GM21515 (cell line): ENCODE measurements at regions not wholly inside any gene's neighbourhood (a gene's known extent, or its start where the extent isn't known, plus 50 kb on each side); places are given as distances from the start of the nearest gene placed in this dataset.
"Not testable (repeated sequence)": the region's sequence is repeated elsewhere in the genome, so short reads cannot be mapped to it uniquely, and the experiment has no call there.

Source experiments
- ATAC-seq: cut with Tn5 transposase; IDR thresholded peaks from one replicate; pipeline ENCODE4 v1.9.1; 2021; ENCODE audit not compliant: unreplicated experiment

DNA sequence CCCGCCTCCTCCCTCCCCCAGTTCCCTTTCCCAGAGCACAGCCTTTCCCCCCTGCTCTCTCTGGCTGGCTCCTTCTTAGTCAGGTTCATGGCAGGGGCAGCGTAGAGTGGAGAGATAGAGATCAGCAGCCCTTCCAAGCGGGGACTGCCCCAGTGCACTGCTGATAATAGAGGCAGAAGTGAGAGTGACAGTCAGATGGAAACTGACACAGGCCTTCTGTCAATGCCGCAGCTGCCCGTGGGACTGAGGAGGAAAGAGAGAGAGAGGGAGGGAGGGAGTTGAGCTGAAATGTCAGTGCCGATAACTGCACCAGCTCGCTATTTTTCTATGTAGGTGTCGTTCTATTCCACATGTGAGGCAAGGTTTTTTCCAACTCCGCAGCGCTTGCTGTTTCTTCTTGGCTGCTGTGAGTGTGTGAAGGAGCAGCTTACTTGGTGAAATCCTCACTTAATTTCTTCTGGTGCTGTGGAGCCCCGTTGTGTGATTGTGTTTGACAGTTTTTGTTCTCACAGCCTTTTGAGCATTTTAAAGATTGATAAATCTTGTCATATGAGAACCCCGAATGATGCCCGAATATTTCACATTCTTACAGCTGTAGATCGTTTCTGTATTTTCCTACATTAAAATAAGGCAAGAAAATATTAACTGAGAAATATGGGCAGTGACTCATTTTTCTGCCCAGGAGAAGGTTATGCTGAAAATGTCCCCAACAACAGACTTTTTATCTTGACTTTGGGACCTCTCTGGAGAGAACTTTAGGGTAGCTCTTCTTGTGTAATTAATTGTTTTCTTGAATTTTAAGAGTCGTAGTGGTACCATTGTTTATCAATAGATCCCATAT is 386.4 kb upstream of the MMS22L start:
- peak; percentile 100 for ATAC-seq

DNA sequence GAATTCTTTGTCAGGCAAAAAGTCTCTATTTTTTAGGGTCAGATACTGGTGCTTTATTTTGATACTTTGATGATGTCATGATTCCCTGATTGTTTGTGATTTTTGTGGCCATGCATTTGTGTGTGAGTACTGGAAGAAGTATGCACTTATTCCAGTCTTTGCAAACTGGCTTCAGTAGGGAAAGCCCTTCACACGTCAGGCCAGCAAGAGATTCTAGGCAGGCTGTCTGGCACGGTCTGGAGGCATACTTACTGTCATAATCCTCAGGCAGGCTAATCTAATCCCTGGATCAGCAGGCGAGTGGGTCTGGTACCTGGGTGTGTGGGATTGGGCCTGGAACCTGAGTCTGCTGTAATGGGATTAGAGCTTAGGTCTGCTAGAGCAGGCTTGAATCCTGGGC is 391.8 kb upstream of the MMS22L start:
- ATAC-seq = no peak

- ATAC-seq = no peak
These were observed 394.6 kb upstream of the MMS22L start for GRCh38 chr6:97677626-97678025.

- ATAC-seq = no peak
These were observed 404.9 kb upstream of the MMS22L start for GRCh38 chr6:97687916-97688315.

DNA sequence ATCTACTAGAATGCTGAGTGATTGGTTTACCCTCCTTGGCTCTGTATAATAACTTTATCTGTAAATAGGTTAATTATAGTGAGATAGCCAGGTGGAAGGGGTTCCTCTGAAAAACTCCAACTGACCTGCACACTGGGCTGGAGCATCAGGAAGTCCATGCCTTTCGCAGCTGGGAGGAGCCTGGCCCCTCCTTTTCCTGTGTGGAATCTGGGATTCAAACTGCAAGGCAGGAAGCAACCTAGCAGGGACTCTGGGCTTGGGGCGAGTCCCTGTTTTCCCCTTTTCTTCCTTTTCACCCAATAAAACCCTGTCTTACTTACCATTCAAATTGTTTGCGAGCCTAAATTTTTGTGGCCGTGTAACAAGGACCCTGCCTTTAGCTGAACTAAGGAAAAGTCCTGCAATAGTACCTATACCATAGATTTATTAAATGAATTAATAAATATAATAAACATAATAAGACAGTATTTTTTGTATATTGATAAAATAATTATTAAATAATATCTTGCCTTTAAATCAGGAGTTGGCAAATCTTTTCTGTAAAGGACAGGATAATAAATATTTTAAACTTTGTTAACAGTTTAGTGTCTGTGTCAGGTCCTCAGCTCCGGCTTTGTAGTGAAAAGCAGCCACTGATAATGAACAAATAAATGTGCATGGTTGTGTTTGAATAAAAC is 406.2 kb upstream of the MMS22L start:
- no peak for ATAC-seq

DNA sequence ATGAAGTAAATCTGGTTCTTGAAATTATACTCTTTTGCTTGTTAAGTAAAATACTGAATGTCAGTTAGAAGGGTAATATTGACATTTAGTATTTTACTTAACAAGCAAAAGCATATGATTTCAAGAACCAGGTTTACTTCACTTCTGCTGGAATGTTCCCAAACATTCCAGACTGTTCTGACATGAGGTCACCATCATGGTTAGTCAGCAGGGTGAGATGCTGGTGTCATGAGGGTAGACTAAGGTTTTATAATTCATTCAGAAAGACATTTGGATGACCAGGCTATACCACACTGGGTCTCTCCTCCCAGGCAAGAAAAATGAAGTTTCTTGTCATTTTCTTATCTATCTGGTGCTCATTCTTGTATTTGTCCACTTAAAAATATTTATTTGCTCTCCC is 414.4 kb upstream of the MMS22L start:
- no peak for ATAC-seq

DNA sequence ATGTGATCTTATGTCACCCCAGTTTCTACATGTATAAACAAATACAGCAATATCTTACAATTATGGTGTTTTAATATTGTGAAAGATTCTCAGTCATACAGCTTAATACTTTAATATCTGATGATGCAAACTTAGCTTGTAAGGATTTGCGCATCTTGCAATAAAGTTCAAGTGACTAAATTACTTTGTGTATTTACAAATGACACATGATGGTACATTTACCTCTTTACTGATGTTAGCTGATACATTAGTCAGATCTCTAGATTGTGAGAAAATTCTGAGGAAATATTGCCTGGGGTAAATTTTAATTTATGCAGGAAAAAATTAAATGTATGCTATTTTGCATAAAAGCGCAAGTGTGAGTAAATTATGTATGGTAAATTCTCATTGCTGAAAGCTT is 418.8 kb upstream of the MMS22L start:
- no peak for ATAC-seq

DNA sequence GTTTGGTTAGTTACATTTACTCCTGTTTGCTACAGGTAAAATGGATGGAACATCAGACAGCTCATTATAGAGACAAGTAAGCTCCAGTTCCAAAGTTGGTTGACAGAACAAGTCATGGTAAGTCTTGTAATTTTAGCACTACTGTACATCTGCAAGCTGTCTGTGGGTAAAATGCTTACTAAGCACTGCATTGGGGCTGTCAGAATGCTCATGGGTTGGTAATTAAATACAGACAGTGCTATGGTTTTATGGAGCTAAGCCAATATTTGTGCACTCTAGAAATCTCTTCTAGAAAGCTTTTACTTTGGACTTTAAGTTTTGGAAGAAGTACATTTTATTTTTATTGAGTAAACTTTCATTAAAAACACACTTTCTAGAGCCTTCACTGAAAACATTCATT is 419.2 kb upstream of the MMS22L start:
- ATAC-seq = no peak

DNA sequence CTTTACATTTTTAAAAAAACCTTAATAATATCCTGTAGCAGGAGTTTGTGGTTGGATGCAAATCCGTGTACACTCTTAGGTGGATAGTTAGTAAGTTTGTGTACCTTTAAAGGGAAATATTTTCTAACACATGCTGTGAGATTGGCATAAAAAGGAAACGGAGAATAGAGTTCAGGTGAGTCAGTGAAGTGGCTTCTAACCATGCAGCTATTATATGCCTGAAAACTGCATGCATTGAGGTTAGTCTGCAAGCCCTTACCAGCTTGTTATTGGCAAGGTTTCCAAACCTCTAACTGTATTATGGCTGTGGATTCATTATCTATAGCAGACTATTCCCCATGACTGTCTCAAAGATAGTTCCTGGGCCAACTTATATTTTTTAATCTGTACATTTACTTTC is 420.6 kb upstream of the MMS22L start:
- ATAC-seq = no peak

DNA sequence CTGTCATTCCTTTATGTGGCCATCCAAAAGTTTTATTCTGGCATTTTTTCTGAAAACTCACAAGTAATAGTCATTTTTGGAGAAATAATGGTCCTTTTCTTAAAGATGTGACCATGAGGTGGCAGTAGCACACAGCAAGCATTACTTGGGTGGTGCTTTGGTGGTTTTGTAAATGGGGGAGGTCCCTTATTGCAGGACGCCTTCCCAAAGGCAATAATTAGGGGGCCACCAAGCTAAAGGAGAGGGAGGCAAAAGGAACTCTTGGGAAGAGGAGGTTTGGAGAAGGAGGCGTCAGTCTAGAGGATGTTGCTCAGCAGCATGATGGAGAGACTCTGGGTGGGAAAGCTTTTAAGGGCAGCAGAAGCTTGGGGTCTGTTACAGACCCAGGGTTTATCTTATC is 422.6 kb upstream of the MMS22L start:
- no peak for ATAC-seq

DNA sequence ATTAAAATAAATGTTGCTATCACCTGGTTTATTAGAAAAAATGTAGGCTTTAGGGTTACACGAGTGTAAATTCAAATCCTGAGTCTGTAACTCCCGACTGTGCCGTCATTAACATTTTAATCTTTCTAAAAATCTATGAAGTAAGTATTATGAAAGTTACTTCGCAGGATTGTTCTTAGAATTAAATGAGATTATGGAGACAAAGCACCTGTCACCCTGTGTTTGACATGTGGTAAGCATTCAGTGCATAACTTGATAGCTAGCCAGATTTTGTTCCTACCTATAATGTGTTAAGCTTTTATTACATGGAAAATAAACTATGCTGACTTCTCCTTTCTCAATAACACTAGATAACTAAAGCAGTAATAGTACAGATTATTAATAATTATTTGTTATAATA is 429.7 kb upstream of the MMS22L start:
- ATAC-seq = no peak

DNA sequence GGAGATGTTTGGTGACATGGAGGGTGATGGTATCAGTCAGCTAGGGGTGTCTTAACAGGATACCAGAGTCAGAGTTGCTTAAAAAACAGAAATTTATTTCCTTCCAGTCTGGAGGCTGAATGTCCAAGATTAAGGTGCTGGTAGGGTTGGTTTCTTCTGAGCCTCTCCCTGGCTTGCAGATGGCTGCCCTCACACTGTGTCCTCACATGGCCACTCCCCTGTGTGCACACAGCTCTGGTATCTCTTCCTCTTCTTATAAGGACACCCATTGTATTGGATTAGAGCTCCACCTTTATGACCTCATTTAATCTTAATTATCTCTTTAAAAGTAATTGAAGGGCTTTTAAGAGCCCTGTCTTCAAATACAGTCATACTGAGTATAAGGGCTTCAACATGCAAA is 431.8 kb upstream of the MMS22L start:
- ATAC-seq = no peak

DNA sequence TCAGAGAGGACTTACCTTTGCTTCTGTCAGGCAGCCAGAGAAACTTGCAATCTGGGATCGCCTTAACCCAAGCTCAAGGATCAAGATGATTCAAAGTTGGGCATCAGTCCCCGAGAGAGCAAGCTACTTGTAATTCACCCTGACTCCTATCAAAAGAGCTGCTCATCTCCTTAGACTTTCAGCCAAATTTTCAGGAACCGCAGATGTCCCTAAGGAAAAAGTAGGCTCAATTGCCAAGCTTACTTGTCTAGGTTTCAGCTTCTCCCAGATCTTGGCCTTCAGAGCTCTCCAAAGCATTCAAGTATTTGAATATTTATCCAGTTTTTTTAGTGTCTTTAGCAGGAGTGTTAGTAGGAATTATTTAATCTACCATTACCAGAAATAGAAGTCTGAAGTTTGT is 434.1 kb upstream of the MMS22L start:
- no peak for ATAC-seq

DNA sequence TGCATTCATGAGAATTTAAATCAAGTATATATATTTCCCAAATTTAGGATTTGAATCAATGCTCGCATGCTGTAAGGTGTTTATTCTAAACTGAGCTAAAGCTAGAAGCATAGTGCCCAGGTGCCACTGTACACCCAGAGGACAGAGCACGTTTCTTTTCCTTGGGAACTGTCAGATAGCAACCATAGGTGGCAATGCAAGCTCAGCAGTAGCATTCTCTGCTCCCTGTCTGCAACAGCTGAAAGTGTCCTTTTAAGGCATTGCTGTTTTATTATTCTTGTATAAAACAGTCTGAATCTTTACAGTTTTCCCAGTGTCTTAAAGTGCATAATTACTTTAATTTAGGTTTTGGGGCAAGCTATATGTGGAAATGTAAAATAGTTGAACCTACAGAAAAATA is 443.4 kb upstream of the MMS22L start:
- ATAC-seq = no peak

DNA sequence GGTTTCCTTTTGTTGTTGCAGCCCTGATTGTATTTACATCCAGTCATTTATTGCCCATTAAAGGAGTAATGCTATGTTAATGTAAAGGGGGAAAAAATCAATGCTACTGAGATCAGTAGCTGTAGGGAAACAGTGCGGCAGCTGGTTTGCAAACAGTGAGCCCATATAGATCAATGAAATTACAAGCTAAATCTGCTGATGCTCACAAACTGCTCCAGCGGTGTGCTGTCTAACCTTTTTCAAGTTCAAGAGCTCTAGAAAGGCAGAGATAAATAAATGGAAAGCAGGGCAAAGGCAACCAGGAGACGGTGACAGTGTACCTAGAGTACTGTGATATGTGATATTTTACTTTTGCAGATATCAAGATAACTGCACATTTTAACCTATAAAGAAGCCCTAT is 449.0 kb upstream of the MMS22L start:
- no peak for ATAC-seq

DNA sequence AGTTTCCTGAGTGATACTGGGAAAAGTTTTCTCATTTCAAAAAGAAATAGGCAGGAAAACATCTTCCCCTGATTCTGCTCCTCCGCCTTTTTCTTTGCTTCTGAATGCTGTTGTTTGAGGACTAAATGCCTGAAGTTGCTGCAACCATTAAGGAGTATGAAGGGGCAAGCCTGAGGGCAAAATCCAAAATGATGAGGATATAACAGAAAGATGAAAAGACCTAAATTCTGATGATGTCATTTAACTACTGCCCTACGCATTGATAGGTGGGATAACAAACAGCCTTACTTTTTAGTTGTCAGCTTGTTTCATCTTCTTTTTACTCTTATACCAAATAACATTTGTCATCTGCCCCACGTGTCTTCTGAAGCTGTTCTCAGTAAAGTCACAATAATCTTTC is 474.6 kb upstream of the MMS22L start:
- no peak for ATAC-seq

- ATAC-seq = no peak
These were observed 482.4 kb upstream of the MMS22L start for GRCh38 chr6:97765461-97765860.

- ATAC-seq = no peak
These were observed 488.4 kb upstream of the MMS22L start for GRCh38 chr6:97771372-97771771.

DNA sequence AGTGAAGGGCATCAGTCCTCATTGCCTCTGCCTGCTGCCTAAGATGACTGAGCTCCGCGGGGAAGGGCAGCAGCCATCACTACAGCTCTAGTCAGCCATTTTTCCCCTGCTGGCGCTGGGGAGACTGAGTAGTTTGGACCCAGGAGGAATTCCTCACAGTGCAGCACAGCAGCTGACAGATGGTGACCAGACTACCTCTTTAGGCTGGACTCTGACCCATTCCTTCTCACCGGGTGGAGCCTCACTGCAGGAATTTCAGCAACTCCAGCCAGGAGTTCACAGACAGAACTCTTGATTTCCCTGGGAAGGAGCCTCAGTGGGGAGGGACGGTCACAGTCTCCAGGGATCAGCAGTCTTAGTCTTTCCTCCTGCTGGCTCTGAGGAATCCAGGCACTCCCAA is 492.0 kb upstream of the MMS22L start:
- ATAC-seq = no peak

- no peak for ATAC-seq
These were observed 495.4 kb upstream of the MMS22L start for GRCh38 chr6:97778290-97779038.

DNA sequence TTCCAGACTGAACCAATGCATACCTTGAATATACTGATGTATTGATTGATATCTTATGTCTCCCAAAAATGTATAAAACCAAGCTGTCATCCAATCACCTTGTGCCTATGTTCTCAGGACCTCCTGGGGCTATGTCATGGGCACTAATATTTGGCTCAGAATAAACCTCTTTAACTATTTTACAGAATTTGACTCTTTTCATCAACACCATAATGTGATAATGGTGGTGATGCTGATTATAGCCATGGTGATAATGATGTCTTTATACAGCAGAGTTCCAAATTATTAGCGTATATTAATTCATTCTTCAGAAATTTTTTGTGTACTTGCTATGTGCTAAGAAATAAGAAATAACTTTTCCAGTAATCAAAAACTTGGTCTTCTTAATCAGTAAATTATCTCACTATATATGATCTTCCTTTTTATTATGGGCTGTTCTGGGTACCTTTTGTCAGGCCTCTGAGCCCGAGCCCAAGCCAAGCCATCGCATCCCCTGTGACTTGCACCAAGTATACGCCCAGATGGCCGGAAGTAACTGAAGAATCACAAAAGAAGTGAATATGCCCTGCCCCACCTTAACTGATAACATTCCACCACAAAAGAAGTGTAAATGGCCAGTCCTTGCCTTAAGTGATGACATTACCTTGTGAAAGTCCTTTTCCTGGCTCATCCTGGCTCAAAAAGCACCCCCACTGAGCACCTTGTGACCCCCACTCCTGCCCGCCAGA is 496.2 kb upstream of the MMS22L start:
- ATAC-seq = not testable (repeated sequence)
